Astrocyte (in vitro differentiated cells and primary cell): ENCODE measurements at regions not wholly inside any gene's neighbourhood (a gene's known extent, or its start where the extent isn't known, plus 50 kb on each side); places are given as distances from the start of the nearest gene placed in this dataset.

ENCODE experiments used
- EZH2 ChIP-seq: IDR thresholded peaks from 2 replicates; pipeline ENCODE4 v1.6.1; 2012; ENCODE audit warnings: mild to moderate bottlenecking, low read length, inconsistent platforms; ENCODE audit not compliant: insufficient read depth
- TF ChIP-seq, protein P1 (sequence below): IDR thresholded peaks from 2 replicates; pipeline ENCODE4 v1.5.1; 2011; ENCODE audit warnings: low read depth, mild to moderate bottlenecking, inconsistent platforms, low read length, moderate library complexity; ENCODE audit not compliant: insufficient read depth

DNA sequence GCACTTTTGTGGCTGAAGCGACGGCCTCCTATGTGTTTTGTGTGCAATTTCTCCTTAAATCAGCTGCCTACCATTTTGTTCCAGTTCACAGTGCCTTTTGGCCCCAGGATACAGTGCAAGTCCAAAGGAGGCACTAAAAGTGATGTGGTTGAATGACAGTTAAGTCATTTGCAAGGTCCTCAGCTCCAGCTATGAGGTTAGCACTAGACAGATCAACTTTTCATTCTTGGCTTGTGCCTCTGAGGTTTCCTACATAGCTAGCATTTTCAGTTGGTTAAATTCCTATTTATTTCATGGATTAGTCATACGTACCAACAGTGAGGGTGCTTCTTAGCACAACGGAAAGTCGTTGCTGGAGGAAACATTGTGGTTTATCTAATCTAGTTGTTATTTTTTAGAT, 59.3 kb upstream of the NTPCR start:
- TF ChIP-seq, protein P1, sequence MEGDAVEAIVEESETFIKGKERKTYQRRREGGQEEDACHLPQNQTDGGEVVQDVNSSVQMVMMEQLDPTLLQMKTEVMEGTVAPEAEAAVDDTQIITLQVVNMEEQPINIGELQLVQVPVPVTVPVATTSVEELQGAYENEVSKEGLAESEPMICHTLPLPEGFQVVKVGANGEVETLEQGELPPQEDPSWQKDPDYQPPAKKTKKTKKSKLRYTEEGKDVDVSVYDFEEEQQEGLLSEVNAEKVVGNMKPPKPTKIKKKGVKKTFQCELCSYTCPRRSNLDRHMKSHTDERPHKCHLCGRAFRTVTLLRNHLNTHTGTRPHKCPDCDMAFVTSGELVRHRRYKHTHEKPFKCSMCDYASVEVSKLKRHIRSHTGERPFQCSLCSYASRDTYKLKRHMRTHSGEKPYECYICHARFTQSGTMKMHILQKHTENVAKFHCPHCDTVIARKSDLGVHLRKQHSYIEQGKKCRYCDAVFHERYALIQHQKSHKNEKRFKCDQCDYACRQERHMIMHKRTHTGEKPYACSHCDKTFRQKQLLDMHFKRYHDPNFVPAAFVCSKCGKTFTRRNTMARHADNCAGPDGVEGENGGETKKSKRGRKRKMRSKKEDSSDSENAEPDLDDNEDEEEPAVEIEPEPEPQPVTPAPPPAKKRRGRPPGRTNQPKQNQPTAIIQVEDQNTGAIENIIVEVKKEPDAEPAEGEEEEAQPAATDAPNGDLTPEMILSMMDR, result no peak
- no peak for TF ChIP-seq EZH2
